ENCODE measurements at regions not wholly inside any gene's neighbourhood (a gene's known extent, or its start where the extent isn't known, plus 50 kb on each side); places are given as distances from the start of the nearest gene placed in this dataset.

GRCh38 chrY:12423416-12424252, 277.4 kb upstream of the USP9Y start:
- TF ChIP-seq CTCF (IDR thresholded peaks at IDR 0.05) = no peak
- no peak for TF ChIP-seq POLR2AphosphoS5 (IDR thresholded peaks at IDR 0.05)
- TF ChIP-seq POLR2A (IDR thresholded peaks at IDR 0.05) = no peak

Data from transverse colon (tissue), 4 donors.